ENCODE measurements at regions not wholly inside any gene's neighbourhood (a gene's known extent, or its start where the extent isn't known, plus 50 kb on each side); places are given as distances from the start of the nearest gene placed in this dataset.
"Not testable (repeated sequence)": the region's sequence is repeated elsewhere in the genome, so short reads cannot be mapped to it uniquely, and the experiment has no call there.

- DNase-seq, result peak; percentile 47
Measured at GRCh38 chr7:12893292-12893691, 205.9 kb downstream of the ARL4A start.

GRCh38 chr7:12895296-12895695 is 207.9 kb downstream of the ARL4A start:
- no peak for DNase-seq

GRCh38 chr7:12896316-12896715 is 208.9 kb downstream of the ARL4A start:
- DNase-seq, result no peak

- no peak for DNase-seq
Measured at GRCh38 chr7:12898004-12898403, 210.6 kb downstream of the ARL4A start.

- no peak for DNase-seq
Measured at GRCh38 chr7:12898620-12899019, 211.2 kb downstream of the ARL4A start.

GRCh38 chr7:12905671-12906070 is 218.2 kb downstream of the ARL4A start:
- no peak for DNase-seq

GRCh38 chr7:12907774-12908173 is 220.3 kb downstream of the ARL4A start:
- DNase-seq, result no peak

GRCh38 chr7:12909483-12909882 is 222.1 kb downstream of the ARL4A start:
- DNase-seq, result no peak

GRCh38 chr7:12911053-12911452 is 223.6 kb downstream of the ARL4A start:
- DNase-seq, result no peak

GRCh38 chr7:12913002-12913401 is 225.6 kb downstream of the ARL4A start:
- DNase-seq, result no peak

GRCh38 chr7:12917801-12918200 is 230.4 kb downstream of the ARL4A start:
- DNase-seq, result no peak

- no peak for DNase-seq
Measured at GRCh38 chr7:12921751-12922345, 234.4 kb downstream of the ARL4A start.

GRCh38 chr7:12923971-12924370 is 236.5 kb downstream of the ARL4A start:
- DNase-seq, result no peak

GRCh38 chr7:12926206-12926605 is 238.8 kb downstream of the ARL4A start:
- no peak for DNase-seq

GRCh38 chr7:12927635-12928434 is 240.4 kb downstream of the ARL4A start:
- DNase-seq, result no peak

- peak; percentile 44 for DNase-seq
Measured at GRCh38 chr7:12929476-12930140, 242.2 kb downstream of the ARL4A start.

GRCh38 chr7:12930534-12930933 is 243.1 kb downstream of the ARL4A start:
- peak; percentile 32 for DNase-seq

GRCh38 chr7:12931465-12931864 is 244.0 kb downstream of the ARL4A start:
- DNase-seq, result not testable (repeated sequence)

GRCh38 chr7:12939694-12940093 is 252.3 kb downstream of the ARL4A start:
- no peak for DNase-seq

- DNase-seq, result no peak
Measured at GRCh38 chr7:12941512-12941911, 254.1 kb downstream of the ARL4A start.

GRCh38 chr7:12942609-12943008 is 255.2 kb downstream of the ARL4A start:
- no peak for DNase-seq

GRCh38 chr7:12943781-12944180 is 256.3 kb downstream of the ARL4A start:
- no peak for DNase-seq

- DNase-seq, result no peak
Measured at GRCh38 chr7:12945901-12946300, 258.5 kb downstream of the ARL4A start.

GRCh38 chr7:12947465-12947864 is 260.0 kb downstream of the ARL4A start:
- no peak for DNase-seq

All from NCI-H226 (cell line).